GM21723 (cell line): ENCODE measurements at regions not wholly inside any gene's neighbourhood (a gene's known extent, or its start where the extent isn't known, plus 50 kb on each side); places are given as distances from the start of the nearest gene placed in this dataset.
"Not testable (repeated sequence)": the region's sequence is repeated elsewhere in the genome, so short reads cannot be mapped to it uniquely, and the experiment has no call there.

Experiments
- ATAC-seq: cut with Tn5 transposase; IDR thresholded peaks from one replicate; pipeline ENCODE4 v1.9.1; 2021; ENCODE audit warnings: mild to moderate bottlenecking, moderate library complexity; ENCODE audit not compliant: unreplicated experiment

DNA sequence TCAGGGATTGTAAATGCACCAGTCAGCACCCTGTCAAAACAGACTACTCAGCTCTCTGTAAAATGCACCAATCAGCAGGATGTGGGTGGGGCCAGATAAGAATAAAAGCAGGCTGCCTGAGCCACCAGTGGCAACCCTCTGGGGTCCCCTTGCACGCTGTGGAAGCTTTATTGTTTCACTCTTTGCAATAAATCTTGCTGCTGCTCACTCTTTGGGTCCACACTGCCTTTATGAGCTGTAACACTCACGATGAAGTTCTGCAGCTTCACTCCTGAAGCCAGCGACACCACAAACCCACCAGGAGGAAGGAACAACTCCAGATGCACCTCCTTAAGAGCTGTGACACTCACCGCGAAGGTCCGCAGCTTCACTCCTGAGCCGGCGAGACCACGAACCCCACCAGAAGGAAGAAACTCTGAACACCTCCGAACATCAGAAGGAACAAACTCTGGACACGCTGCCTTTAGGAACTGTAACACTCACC, 1578.5 kb downstream of the SI start:
- ATAC-seq: not testable (repeated sequence)

DNA sequence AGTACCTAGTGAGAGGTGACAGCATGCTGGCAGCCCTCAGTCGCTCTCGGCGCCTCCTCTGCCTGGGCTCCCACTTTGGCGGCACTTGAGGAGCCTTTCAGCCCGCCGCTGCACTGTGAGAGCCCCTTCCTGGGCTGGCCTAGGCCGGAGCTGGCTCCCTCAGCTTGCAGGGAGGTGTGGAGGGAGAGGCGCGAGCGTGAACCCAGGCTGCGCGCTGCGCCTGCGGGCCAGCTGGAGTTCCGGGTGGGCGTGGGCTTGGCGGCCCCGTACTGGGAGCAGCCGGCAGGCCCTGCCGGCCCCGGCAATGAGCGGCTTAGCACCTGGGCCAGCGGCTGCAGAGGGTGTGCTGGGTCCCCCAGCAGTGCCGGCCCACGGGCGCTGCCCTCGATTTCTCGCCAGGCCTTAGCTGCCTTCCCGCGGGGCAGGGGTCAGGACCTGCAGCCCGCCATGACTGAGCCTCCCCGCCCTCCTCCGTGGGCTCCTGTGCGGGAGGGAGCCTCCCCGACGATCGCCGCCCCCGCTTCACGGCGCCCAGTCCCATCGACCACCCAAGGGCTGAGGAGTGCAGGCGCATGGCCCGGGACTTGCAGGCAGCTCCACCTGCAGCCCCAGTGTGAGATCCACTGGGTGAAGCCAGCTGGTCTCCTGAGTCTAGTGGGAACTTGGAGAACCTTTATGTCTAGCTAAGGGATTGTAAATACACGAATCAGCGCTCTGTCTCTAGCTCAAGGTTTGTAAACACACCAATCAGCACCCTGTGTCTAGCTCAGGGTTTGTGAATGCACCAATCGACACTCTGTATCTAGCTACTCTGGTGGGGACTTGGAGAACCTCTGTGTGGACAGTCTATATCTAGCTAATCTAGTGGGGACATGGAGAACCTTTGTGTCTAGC, 1579.2 kb downstream of the SI start:
- ATAC-seq: not testable (repeated sequence)

DNA sequence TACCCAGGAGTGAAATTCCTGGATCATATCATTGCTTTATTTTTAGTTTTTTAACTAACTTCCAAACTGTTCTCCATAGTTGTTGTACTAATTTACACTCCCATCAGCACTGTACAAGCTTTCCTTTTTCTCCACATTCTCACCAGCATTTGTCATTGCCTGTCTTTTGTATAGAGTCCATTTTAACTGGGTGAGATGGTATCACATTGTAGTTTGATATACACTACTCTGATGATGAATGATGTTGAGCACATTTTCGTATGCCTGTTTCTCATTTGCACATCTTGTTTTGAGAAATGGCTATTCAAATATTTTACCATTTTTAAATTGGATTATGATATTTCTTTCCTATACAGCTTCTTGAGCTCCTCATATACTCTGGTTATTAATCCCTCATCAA, 1586.6 kb downstream of the SI start:
- no peak for ATAC-seq

DNA sequence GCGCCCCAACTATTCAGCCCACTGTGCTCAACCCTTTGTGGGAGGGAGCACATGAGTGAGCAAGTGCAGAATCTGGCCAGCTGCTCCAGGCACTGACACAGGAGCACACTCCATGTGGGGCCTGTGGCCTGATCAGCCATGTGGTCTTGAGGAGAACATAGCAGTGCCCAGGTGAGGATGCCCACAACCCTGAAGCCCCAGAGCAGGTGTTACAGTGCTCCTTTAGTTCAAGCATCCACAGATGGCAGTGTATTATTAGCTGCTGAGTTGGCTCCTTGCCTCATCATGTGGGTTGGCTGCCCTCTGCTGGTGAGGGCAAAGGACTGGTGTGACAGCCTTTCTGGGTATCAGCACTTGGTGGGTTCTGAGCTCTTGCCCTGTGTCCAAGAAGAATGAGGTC, 1588.2 kb downstream of the SI start:
- peak; percentile 79 for ATAC-seq

DNA sequence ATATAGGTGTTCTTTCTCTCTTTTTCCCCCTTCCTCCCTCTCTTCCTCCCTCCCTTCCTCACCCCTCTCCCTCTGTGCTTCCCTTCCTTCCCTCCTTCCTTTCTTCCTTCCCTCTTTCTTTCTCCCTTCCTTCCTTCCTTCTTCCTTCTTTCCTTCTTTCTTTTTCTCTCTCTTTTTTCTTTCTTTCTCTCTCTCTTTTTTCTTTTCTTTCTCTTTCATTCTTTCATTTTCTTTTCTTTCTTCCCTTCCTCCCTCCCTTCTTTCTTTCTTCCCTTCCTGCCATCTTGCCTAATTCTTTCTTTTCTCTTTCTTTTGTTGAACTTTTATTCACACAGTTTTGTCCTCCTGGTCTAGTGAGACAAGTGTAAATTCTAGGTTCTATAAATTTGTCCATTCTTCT, 1595.6 kb downstream of the SI start:
- no peak for ATAC-seq

DNA sequence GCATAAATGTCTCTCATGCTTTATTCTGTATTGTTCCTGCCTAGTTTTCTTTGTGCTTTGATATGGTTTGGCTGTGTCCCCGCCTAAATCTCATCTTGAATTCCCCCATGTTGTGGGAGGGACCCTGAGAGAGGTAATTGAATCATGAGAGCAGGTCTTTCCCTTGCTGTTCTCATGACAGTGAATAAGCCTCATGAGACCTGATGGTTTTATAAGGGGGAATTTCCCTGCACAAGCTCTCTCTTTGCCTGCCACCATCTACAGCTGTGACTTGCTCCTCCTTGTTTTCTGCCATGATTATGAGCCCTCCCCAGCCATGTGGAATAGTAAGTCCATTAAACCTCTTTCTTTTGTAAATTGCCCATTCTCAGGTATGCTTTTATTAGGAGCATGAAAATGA, 1596.6 kb downstream of the SI start:
- no peak for ATAC-seq

DNA sequence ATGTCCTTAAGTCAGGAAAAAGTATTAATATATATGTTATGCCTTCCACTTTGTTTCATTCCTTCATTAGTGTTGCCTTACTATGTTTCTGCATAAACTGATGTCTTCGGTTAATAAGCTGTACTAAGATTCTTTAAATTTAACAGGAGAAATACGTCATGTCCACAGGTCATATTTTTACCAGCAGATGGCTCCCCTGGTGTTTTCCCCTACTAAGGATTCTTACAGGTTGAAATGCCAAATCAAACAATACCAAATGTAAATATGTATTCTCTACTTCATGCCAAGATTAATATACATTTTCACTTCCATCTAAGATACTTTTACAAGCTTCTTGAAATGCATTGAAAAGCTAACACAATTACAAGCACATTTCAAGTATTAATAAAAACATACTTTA, 1602.1 kb downstream of the SI start:
- no peak for ATAC-seq

DNA sequence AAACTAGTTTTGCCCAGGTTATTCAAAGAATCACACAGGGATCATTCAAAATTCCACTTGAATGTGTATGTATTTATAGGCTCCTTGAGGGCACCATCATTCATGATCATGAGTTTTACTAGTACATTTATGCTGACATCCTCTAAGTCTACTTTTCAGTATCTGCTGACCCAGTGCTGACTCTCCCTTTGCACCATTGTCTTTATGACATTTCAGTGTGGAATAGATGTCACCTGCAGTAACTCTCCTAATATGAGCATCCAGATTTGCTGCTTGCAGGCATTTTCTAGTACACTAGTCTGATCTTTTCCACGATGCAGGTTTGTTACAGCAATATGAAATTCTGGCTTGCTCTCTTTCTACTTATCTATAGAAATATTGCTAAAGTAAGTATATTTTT, 1603.5 kb downstream of the SI start:
- ATAC-seq: no peak

DNA sequence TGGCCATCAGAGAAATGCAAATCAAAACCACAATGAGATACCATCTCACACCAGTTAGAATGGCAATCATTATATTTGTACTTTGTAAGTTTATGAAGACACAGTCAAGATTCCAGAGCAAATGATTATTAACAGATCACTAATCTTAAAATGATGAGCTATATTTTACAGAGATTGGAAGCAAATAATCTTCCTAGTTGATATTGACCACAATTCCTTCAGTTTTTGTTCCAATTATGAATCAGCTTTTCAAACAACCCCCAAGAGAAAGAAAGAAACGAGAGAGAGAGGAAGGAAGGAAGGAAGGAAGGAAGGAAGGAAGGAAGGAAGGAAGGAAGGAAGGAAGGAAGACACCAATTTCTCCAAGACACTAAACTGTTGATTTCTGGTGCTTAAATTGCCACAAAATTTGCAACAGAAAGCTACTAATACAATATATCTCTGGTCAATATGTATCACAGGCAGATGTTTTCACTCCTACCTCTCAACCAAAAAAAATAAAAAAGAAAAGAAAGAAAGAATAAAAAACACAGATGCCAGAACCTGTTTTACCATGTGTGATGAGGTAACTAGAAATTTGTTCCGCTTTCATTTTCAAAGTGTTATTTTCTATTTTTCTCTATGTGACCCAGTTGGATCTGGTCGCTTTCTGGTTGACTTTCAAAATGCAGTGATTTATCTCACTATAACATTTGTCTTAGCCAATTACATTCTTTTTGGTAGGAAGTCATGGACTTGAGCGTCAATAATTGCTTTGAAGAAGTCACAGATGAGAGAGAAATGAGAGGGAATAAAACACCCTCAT, 1609.6 kb downstream of the SI start:
- no peak for ATAC-seq

DNA sequence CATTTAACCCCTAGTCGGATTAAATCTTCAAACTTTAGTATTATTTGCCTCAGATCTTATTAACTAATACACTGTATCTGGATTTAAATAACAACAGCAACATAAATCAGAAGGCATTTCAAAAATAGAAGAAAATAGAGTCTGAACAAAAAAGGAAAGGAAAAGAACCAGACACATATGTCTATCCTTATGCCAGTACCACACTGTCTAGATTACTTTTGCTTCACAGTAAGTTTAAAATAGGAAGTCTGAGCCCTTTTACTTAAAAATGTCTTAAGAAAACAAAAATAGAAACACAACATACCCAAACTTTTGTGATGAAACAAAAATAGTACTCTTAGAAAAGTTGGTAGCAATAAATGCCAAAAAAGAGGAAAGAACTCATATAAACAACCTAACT, 1615.8 kb downstream of the SI start:
- ATAC-seq: no peak

DNA sequence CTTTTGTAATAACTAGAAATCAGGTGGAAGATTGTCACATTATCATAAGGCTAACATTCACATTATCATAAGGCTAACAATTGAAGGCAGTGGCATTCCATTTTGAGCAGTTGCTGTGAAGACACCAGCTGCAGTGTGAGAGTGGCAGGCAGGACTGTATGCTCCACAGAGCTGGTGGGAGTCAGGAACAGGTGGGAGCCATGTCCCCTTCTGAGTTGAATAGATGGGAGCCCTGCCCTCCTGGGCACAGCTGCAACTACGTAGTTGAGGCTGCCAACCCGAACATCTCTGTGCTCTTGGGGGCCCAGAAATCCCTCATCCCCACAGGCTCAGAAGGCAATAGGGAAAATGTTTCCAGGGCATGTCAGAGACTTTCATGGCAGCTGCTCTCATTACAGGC, 1627.6 kb downstream of the SI start:
- no peak for ATAC-seq

DNA sequence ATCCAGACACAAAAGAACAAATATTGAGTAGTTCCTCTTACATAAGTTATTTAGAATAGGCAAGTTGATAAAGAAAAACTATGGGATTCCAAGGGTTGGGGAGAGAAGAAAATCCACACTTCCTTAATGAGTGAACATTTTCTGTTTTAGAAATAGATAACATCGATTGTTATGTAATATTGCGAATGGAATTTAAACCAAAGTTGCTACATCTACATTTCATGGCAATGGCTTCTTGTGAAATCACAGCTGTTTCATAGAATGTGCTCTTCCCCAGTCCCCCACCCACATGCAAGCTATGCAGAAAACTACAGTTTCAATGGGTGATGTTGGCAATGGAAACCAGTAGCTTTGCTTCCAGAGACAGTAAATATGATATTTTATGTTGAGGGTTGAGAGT, 1639.5 kb downstream of the SI start:
- no peak for ATAC-seq

DNA sequence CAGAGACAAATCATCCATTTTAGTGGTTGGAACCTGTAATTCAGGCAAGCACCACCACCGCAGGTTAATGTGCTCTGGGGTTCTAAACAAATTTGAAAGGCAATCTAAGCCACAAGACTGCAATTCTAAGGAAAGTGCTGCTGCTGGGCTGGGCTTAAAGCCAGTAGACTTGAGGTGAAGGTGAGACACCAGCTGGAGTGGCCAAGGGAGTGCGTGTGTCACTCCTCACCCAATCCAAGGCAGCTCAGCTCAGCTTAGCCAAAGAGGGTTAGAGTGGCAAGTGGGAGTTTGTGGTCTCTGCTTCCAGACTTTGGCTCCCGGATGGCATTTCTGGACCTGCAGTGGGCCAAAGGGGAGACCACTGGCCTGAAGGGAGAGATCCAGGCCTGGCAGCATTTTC, 1655.6 kb downstream of the SI start:
- ATAC-seq: no peak

DNA sequence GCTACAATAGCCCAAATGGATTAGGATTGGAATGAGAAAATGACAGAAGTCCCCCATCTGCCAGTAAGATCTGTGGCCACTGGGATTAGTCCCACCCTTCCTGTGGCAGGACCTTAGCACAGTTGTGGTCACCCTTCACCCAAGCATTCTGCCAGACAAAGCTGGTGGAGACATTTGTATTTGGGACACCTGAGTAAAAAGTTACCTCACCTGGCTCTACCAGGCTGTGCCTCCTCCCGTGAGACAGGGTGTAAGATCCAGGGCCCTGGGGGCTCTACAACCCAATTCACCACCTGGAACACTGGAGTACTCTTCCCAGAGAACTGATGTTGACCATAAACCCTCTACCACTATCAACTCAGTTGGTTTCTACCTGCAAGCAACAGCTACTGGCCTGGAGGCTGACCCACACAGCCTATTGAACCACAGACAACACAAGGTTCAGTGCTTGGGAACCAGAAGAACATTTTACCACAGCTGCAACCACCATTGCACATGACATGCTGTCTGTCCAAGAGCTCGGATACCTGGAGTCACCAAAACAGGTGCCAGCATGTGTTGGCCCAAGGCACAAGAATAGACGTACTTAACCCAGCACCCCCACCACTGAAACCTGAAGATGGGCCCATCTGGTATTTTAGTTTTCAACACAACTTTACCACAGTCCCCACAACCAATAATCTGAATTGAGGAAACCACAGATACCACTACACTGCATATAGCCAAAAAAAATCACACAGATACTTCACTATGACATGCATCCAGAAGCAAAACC, 1686.7 kb downstream of the SI start:
- no peak for ATAC-seq

DNA sequence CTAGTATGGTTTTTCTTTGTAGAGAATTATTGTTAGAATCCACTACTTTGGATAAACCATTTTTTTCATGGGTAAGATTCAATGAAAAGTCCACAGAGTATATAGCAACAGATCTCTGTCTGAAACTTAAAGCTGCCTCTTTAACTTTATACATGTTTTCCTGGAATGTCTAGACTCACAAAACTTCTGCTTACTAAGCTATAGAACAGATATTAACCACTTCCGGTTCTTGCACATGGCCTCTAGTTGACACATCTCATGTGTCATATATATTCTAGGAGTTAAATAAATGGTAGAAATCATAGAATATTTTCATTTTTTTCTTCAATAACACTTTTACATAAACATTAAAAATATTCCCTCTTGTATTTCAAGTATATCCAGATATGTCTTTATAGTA, 1693.9 kb downstream of the SI start:
- no peak for ATAC-seq

DNA sequence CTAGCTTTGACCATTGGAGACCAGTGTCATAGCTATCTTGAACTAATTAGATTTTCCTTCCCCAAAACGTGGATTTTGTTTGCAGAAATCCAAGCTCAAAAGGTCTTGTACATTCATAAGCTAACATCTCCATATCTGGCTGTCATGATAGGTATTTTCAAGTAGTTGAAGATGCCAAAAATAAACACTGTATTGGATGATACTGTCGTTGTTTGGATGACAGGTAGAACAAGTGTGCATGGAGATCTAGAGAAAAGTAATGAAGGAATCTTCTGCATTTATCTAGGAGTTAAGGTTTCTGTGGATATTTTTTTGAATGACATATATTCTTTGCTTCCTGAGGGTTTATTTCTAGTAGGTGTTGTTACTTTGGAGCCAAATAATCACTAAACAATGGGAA, 1696.1 kb downstream of the SI start:
- ATAC-seq: no peak

DNA sequence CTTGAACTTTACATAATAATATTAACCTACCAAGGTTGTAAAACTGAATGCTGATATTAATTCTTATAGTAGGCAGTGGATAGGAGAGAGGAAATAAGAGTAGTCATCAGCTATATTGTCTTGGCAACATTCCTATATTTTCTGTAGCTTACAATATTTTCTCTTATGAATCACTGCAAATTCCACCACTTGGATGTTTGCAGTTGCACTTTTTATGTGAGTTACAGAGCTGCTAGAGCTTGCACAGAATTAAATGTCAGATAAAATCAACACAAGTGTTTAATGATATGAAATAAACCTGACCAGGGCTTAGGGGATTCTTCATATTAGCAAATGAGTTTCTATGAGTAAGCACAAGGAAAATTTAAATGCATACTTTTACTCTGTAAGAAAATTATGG, 1710.1 kb downstream of the SI start:
- no peak for ATAC-seq

DNA sequence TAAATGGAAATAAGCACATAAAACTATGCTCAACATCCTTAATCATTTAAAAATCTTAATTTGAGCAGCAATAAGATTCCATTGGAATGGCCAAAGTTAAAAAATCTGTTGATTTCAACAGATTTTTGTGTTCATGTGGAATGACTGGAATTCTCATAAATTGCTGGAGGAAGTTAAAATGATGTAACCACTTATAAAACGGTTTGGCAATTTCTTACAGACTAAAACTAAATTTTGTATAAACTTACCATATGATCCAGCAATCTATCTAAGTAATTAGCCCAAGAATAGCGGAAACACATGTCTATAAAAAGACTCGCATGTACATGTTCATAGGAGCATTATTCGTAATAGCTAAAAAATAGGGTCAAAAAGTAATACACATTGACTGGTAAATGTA, 1713.6 kb downstream of the SI start:
- ATAC-seq: no peak

DNA sequence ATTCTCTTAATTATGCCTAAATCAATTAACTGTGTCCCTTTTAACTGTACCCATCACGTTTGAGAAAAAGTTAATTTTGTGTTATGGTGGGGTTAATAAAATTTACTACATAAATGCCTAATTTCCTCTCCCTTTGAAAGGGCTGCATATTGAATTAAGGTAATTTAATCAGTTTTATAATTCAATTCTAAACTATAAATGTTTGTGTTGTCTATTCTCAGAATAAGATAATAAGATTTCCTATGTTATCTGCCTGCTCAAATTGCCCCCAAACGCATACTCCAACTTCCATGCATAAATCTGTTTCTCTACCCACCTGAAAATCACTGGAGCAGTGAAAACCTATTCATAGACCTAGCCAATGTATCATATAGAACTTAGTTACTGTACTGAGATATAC, 1716.1 kb downstream of the SI start:
- no peak for ATAC-seq

DNA sequence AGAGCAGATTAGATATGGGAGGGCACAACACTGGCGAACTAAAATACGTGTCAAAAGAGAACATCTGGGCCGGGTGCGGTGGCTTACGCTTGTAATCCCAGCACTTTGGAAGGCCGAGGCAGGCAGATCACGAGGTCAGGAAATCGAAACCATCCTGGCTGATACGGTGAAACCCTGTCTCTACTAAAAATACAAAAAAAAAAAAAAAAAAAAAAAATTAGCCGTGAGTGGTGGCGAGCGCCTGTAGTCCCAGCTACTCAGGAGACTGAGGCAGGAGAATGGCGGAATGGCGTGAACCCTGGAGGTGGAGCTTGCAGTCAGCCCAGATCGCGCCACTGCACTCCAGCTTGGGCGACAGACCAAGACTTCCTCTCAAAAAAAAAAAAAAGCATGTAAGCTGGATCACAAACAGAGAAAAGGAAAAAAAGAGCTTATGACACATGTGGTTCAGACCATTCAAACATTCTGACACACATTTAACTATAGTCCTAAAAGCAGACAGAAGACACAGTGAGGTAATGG, 1716.9 kb downstream of the SI start:
- not testable (repeated sequence) for ATAC-seq

DNA sequence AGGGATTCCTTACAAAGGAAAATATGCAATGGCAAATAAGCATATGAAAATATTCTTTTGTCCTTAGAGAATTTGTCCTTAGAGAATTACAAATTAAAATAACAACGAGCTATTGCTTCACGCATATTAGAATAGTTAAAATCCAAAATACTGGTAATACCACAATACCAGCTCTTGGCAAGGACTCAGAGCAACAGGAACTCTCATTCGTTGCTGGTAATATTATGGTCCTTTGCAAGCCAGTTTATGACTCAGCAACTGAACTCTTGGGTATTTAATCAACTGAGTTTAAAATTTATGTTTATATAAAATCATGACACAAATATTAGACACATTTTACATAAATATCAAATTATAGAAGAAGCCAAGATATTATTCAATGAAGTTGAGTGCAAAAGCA, 1730.4 kb downstream of the SI start:
- no peak for ATAC-seq
